ENCODE measurements at regions not wholly inside any gene's neighbourhood (a gene's known extent, or its start where the extent isn't known, plus 50 kb on each side); places are given as distances from the start of the nearest gene placed in this dataset.

DNA sequence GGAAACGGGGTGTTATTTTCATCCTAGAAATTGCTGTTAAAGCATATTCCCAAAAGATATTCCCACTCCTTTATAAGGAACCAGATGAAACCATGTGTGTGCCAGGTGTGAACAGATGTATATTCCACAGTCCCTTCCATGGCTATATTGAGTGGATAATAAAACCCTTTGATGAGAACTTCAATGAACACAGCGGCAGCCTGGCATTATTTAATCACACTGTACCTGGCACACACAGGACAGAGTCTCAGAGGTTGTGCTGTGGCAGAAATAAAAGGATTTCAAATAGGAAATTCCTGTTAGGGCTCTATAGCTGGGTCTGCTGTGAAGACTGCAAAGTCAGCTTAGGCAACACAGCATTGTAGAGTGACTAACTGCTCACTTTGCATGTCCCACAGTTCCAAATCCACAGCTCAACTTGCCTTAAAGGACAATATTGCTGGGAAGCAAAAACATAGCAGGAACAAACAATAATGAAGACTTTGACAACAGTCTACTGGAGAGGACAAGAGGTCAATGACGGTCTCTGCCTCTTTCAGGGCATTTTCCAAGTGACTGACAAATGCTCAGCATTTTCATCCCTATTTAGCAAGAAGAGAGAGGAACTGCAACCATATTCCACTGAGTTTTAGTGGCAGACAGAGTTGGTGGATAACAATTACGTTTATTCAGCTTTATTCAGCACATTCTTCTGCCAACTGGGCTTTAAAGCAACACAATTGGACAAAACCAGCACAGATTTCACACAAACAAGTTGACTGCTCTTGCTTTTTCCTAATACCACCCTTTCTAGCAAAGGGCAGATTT lies 255.7 kb upstream of the RGMB start:
- TF ChIP-seq, protein P1, sequence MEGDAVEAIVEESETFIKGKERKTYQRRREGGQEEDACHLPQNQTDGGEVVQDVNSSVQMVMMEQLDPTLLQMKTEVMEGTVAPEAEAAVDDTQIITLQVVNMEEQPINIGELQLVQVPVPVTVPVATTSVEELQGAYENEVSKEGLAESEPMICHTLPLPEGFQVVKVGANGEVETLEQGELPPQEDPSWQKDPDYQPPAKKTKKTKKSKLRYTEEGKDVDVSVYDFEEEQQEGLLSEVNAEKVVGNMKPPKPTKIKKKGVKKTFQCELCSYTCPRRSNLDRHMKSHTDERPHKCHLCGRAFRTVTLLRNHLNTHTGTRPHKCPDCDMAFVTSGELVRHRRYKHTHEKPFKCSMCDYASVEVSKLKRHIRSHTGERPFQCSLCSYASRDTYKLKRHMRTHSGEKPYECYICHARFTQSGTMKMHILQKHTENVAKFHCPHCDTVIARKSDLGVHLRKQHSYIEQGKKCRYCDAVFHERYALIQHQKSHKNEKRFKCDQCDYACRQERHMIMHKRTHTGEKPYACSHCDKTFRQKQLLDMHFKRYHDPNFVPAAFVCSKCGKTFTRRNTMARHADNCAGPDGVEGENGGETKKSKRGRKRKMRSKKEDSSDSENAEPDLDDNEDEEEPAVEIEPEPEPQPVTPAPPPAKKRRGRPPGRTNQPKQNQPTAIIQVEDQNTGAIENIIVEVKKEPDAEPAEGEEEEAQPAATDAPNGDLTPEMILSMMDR (IDR thresholded peaks at IDR 0.05; ENCODE audit: insufficient read depth, low read length): no peak
- no peak for TF ChIP-seq POLR2AphosphoS5 (IDR thresholded peaks at IDR 0.05; ENCODE audit: low read depth)
